ENCODE measurements at regions not wholly inside any gene's neighbourhood (a gene's known extent, or its start where the extent isn't known, plus 50 kb on each side); places are given as distances from the start of the nearest gene placed in this dataset.

- TF ChIP-seq ZNF274 (IDR thresholded peaks at IDR 0.05; ENCODE audit: low read depth, low read length), result no peak
- no peak overlapping the region for H3K4me3 ChIP-seq (ENCODE audit: low read length)
Measured at GRCh38 chr13:74622284-74622683, 488.1 kb upstream of the KLF12 start.

DNA sequence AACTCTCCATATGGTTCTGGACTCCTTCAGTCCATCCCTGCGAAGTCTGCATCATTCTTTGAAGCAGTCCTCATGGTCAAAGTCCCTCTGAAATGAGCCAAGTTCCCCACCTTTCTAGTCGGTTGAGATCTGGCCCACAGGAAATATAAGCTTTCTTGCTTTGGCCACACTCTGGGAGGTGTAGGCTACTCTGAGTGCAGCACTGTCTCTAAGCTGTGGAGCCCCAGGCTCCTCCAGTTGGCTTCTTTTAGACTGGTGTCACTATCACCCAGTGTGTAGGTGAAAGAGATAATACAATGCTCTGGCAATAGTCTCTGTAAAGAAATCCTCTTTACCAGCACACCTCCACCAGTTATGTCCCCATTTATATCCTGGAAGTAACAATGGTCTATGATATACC, 486.5 kb upstream of the KLF12 start:
- H3K4me3 ChIP-seq (ENCODE audit: low read length), result no peak overlapping the region
- TF ChIP-seq ZNF274 (IDR thresholded peaks at IDR 0.05; ENCODE audit: low read depth, low read length), result no peak

DNA sequence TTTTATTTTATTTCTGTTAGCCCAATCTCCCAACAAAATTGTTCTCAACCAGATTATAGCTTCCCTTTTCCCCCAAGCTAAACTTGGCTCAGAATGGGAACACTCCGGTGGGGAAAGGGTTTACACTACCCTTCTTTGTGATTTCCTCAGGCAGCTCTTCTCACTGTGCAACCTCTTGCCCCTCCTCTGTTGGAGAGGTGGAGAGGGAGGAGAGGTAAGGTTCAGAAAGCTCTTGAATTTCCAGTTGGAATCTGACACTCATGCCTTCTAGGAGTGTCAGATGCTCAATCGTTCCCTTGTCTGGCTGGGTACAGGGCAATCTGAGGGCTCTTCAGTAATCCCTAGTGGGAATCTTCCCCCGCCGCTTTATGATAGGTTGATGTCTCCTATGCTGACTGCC, 486.1 kb upstream of the KLF12 start:
- H3K4me3 ChIP-seq (ENCODE audit: low read length), result no peak overlapping the region
- TF ChIP-seq ZNF274 (IDR thresholded peaks at IDR 0.05; ENCODE audit: low read depth, low read length), result no peak

DNA sequence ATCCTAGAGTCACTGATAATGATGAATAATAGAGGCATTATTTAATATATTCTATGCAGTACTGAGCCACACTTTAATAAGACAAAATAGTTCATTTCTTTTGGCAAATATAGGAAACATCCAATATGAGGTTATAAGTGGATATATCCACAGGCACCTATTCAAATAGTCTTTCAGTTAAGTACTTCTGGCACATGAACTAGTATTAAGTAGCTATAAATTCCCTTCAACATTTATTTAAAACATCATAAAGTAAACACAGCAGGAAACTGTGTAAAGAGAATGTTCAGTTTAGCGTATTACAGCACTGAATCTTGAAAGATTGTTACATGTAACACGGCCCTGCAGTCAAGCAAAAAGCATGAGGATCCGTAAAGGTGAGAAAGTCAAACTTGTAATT, 463.3 kb upstream of the KLF12 start:
- H3K4me3 ChIP-seq (ENCODE audit: low read length), result no peak overlapping the region
- TF ChIP-seq ZNF274 (IDR thresholded peaks at IDR 0.05; ENCODE audit: low read depth, low read length), result no peak

DNA sequence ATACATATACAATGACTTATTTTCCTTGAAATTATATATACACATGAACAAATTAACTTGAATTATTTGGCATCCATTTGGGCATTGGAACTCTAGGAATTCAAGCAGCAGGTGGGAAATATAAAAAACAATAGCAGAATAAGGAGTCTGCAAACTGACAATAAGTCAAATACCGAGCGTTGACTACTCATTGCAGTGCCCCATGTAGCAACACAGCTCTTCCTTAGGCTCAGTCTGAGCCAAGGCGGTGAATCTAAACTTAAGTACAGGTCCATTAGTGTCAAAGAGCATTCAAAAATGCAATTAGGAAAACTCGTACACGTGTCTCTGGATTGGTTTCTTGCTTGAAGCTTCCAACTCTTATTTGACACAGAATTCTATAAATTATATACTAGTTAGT, 462.5 kb upstream of the KLF12 start:
- TF ChIP-seq ZNF274 (IDR thresholded peaks at IDR 0.05; ENCODE audit: low read depth, low read length), result no peak
- no peak overlapping the region for H3K4me3 ChIP-seq (ENCODE audit: low read length)

DNA sequence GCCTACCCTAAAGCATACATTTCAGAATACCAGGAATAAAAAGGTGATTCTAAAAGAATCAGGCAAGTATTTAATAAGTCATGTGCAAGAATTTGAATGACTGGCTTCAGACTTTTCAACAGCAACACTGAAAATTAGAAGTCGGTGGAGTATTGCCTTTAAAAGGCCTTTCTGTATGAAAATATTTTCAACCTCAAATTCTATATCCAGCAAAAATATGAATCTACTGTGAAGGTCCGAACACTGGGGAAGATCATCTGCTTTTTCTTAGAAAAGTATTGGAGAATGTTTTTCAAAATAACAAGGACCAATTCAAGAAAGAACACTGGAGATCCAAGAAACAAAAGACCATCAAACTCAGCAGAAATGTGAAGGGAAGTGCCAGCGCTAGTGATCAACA, 459.5 kb upstream of the KLF12 start:
- no peak for TF ChIP-seq ZNF274 (IDR thresholded peaks at IDR 0.05; ENCODE audit: low read depth, low read length)
- no peak overlapping the region for H3K4me3 ChIP-seq (ENCODE audit: low read length)

- no peak overlapping the region for H3K4me3 ChIP-seq (ENCODE audit: low read length)
- TF ChIP-seq ZNF274 (IDR thresholded peaks at IDR 0.05; ENCODE audit: low read depth, low read length), result no peak
Measured at GRCh38 chr13:74586847-74587246, 452.6 kb upstream of the KLF12 start.

DNA sequence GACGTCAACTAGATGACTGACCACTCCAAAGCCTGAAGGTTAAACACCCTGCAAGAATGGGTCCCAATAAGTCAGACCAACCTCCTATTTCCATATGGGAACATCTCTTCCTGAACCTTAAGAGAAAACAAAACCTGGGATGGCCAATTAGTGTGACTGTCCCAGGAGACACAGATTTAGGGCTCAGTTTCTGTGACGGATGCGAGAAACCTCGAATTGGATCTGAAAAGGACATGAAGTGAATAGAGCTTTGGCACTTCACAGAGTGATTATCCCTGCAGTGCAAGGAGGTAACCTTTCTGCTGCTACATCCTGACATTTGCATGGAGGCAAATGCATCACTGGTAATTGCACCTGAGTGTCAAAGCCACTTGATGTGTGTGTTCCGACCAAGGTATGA, 442.2 kb upstream of the KLF12 start:
- H3K4me3 ChIP-seq (ENCODE audit: low read length), result no peak overlapping the region

GRCh38 chr13:74575729-74576125, 441.5 kb upstream of the KLF12 start:
- no peak overlapping the region for H3K4me3 ChIP-seq (ENCODE audit: low read length)
- no peak for TF ChIP-seq ZNF274 (IDR thresholded peaks at IDR 0.05; ENCODE audit: low read depth, low read length)

More for the DNA sequence above, 442.2 kb upstream of the KLF12 start:
- TF ChIP-seq ZNF274 (IDR thresholded peaks at IDR 0.05; ENCODE audit: low read depth, low read length), result no peak

DNA sequence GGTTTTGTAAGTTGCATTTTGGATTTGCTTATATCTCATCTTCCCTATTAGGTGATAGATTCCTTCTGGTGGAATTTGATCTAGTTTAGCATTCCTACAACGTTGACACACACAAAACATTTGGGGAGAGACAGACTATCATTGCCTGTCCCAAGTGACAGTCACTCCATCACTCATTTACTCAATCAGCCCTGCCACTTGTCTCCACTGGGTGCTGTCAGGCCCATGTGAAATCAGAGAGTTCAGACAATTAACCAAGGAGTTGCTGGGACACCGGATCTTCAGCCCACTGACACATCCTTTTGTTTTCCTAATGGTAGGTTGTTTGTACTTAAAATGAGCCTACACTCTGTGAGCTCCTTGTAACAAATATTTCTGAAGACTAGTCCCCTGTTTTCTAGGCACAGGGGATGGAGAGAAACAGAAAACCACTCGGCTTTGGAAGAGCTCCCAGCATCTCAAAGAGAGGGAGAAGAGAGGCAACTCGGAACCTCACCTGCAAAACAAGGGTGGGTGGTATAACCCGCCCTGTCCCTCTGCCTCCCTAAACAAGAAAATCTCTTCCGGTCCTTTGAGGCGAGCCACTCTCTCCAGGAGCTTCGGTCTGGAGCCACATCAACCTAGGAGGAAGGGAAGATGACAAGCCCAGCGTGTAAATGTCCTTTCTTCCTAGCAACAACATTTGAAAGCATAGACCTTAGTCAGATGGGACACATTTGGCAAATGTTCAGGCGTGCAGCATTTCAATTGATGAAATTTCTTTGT, 440.9 kb upstream of the KLF12 start:
- no peak for TF ChIP-seq ZNF274 (IDR thresholded peaks at IDR 0.05; ENCODE audit: low read depth, low read length)
- H3K4me3 ChIP-seq (ENCODE audit: low read length), result no peak overlapping the region

GRCh38 chr13:74573654-74574053, 439.4 kb upstream of the KLF12 start:
- no peak overlapping the region for H3K4me3 ChIP-seq (ENCODE audit: low read length)
- TF ChIP-seq ZNF274 (IDR thresholded peaks at IDR 0.05; ENCODE audit: low read depth, low read length), result no peak

DNA sequence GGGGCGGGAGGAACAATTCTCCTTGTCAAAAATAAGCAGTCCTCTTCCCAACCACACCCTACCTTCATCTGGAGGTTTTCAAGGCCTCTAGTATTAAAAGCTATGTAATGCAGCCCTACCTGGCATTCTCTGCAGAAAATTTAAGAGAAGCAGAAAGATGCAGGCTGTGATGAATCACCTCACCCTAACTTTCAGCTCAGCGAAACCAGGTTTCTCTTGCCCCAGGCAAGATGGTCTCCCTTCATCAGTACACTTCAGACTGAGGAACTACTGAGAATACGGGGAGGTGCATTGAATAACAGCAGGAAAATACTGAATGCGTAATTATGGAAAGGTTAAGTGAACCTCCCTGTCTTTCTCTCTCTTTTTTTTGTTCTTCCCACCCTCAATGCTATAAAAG, 437.6 kb upstream of the KLF12 start:
- TF ChIP-seq ZNF274 (IDR thresholded peaks at IDR 0.05; ENCODE audit: low read depth, low read length), result no peak
- H3K4me3 ChIP-seq (ENCODE audit: low read length), result no peak overlapping the region

- no peak overlapping the region for H3K4me3 ChIP-seq (ENCODE audit: low read length)
- no peak for TF ChIP-seq ZNF274 (IDR thresholded peaks at IDR 0.05; ENCODE audit: low read depth, low read length)
Measured at GRCh38 chr13:74570834-74571233, 436.6 kb upstream of the KLF12 start.

- no peak for TF ChIP-seq ZNF274 (IDR thresholded peaks at IDR 0.05; ENCODE audit: low read depth, low read length)
Measured at GRCh38 chr13:74570046-74570445, 435.8 kb upstream of the KLF12 start.

GRCh38 chr13:74569251-74569650, 435.0 kb upstream of the KLF12 start:
- no peak overlapping the region for H3K4me3 ChIP-seq (ENCODE audit: low read length)
- no peak for TF ChIP-seq ZNF274 (IDR thresholded peaks at IDR 0.05; ENCODE audit: low read depth, low read length)

More at GRCh38 chr13:74570046-74570445, 435.8 kb upstream of the KLF12 start:
- H3K4me3 ChIP-seq (ENCODE audit: low read length), result no peak overlapping the region

- no peak for TF ChIP-seq ZNF274 (IDR thresholded peaks at IDR 0.05; ENCODE audit: low read depth, low read length)
- H3K4me3 ChIP-seq (ENCODE audit: low read length), result no peak overlapping the region
Measured at GRCh38 chr13:74567485-74567884, 433.3 kb upstream of the KLF12 start.
